GM19351 (cell line): ENCODE measurements at regions not wholly inside any gene's neighbourhood (a gene's known extent, or its start where the extent isn't known, plus 50 kb on each side); places are given as distances from the start of the nearest gene placed in this dataset.

Experiments used
- ATAC-seq: cut with Tn5 transposase; IDR thresholded peaks from one replicate; pipeline ENCODE4 v1.9.1; 2021; ENCODE audit warnings: mild to moderate bottlenecking, moderate library complexity; ENCODE audit not compliant: unreplicated experiment

GRCh38 chr2:81739966-81740365 lies 1435.4 kb upstream of the LRRTM1 start:
- ATAC-seq: no peak

DNA sequence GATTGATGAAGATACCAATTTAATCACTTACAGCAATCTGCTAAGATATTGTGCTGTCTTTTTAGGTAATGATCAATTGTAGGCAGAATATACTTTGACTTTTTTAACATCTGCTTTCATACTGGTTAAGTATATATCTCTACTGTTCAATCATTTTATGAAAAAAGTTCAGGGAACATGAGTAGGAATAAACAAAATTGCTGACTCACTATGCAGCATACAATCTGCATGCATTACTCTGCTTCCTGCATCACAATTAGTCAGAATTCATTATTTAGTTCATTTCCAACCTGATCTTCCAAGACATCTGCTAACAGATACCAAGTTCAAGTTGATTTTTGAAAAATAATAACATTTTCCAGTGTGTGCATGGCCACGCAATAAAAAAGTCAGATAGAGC lies 1430.4 kb upstream of the LRRTM1 start:
- ATAC-seq: no peak

DNA sequence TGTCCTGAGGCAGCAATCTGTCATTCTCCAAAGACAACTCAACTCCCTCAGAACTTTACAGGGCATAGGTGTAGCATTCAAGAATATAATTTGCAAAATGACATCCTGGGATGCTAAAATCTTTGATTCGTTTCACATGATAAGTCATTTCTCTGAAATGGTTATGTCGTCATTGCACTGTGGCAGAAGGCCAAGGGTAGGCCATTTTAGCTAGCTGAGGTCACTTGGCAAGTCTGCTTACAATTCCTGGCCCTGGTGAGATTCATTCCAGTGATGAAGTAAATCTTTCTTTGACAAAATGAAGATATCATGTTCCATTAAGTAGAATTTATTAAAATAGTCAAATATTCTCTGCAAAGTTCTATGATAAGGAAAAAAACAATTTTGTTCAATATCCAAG lies 1410.3 kb upstream of the LRRTM1 start:
- ATAC-seq: no peak

DNA sequence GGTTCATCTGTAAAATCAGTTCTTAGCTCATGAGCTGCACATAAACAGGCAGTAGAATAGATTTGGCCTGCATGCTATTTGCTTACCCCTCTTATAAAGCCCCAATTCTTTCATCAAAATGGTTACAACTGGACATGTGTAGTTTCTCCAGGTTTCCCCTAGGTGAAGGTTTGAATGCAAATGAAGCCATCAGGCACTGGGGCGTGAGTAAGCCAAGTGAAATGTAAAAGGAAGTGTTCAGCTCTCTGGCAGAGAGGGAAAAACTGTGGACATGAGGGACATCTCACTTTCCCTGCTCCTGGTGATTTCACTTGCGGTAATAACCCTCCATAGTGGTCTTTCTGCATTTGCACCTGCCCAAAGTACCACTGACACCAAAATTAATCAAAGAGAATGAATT lies 1402.3 kb upstream of the LRRTM1 start:
- ATAC-seq: no peak

DNA sequence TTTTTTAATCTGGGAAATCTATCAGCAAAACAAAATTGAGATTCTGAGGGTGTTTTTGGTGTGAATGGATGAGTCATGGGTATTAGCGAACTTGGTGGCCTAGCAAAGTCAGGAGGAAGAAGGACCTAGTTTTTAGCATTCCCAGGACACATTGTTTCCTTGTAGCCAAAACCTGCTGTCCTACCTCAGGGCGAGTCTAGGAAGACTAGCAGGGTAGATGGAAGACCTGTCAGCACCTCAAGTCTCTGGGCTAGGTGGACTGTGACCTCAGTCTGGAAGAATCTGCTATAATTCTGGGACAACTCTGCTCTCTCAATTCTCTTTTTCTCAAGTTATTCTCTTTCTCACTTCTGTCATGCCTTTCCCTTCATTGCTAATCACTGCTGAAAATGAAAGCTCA lies 1399.3 kb upstream of the LRRTM1 start:
- no peak for ATAC-seq

GRCh38 chr2:81692566-81692965 lies 1388.0 kb upstream of the LRRTM1 start:
- ATAC-seq: no peak

DNA sequence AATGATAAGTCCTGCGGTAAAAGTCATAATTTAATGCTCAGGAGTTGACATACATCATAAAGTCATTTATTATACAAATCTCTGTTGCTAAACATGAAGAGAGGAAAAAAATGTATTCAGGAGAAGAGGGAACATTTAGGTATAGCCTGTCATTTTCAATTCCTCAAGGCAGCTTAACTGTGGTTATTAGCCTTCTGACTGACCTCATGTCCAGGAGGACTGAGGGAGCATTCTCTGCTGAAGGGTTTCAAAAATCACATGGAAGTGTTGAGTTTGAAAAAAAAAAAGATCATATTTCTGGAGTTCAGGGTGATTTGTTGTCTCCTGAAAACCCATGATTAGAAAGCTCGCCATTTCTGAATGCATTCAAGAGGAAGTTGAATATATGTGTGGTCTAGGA lies 1371.1 kb upstream of the LRRTM1 start:
- ATAC-seq: no peak

DNA sequence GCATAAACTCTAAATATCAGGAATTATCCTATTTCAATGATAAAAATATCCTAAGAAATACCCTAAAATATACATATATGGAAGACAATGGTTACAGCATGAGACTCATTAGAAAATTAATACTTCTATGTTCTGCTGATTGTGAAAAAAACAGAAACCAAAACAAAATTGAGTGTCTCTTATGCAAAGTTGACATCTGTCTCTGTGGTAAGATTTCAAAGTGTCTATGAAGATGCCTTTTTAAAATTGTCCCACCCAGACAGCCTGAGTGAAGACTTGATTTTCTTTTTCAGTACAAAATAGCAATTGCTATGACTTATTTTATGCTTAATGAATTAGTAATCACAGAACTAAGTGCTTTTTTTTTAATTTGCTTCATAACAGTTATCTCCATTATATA lies 1368.4 kb upstream of the LRRTM1 start:
- no peak for ATAC-seq

GRCh38 chr2:81672516-81672915 lies 1368.0 kb upstream of the LRRTM1 start:
- ATAC-seq: no peak

- ATAC-seq: no peak
Measured at GRCh38 chr2:81670885-81671284, 1366.3 kb upstream of the LRRTM1 start.

- no peak for ATAC-seq
Measured at GRCh38 chr2:81661081-81661480, 1356.5 kb upstream of the LRRTM1 start.

GRCh38 chr2:81658227-81658626 lies 1353.7 kb upstream of the LRRTM1 start:
- no peak for ATAC-seq

DNA sequence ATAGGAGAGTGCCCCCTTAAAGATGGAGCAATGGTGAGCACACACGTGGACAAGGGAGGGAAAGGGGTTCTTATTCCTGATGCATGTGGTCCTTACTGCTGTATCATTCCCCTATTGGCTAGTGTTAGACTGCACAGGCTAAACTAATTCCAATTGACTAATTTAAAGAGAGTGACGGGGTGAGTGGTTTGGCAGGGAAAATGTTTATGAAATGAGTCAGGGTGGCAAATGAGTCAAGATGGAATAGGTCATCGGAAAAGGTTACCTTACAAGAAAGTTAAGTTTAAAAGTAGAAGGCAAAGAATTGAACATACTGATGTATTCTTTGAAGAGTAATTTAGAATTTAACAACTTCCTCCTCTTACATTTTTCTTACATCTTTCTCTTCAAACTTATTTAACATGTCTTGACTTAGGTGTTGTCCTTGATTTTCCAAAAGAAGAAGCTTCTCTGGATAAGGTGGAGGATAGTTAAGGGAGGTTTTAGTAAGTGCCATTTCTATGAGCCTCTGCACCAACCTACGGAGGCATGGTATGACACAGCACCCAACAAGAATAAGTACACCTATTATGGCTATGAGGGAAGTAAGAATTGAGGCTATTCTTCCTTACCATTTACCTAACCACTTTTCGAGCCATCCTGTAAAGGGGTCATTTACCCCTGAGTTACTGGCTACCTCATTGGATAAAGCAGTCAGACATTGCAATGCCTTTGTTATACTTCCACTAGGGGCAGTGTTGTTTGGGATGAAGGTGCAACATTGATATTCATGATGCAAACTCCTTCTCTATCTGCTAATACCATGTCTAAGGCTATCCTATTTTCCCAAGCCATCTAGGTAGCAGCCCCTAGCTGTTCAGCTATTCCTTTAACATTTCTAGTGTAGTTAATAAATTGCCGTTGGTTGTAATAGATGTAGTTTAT lies 1345.8 kb upstream of the LRRTM1 start:
- no peak for ATAC-seq

- no peak for ATAC-seq
Measured at GRCh38 chr2:81648806-81649205, 1344.3 kb upstream of the LRRTM1 start.

DNA sequence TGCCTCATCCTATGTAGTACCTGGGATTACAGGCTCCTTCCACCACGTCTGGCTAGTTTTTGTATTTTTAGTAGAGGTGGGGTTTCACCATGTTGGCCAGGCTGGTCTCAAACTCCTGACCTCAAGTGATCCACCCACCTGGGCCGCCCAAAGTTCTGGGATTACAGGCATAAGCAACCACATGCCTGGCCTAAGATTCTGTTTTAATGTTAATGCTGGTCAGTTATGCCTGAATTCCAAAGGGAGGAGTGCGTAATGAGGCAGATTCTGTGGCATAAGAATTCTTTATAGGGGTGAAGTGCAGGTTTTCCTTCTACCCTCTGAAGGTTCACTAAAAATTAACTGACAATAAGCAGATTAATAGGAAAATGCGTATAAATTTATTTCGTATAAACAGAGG lies 1343.8 kb upstream of the LRRTM1 start:
- no peak for ATAC-seq

DNA sequence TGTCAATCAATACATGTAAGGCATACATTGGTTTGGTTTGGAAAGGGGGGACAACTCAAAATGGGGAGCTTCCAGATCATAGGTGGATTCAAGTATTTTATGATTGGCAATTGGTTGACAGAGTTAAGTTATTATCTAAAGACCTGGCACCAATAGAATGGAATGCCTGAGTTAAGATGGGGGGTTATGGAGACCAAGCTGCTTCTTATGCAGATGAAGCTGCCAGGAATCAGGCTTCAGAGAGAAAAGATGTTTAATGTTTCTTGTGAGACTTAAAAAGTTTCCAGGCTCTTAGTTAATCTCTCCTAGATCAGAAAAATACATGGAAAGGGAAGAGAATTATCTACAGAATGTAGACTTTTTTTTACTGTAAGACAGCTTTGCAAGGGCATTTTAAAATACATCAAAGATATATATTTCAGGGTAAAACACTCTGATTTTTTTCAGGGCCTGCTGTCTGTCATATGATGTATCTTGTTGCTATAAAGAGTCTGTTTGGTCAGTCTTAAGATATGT lies 1343.2 kb upstream of the LRRTM1 start:
- ATAC-seq: no peak

DNA sequence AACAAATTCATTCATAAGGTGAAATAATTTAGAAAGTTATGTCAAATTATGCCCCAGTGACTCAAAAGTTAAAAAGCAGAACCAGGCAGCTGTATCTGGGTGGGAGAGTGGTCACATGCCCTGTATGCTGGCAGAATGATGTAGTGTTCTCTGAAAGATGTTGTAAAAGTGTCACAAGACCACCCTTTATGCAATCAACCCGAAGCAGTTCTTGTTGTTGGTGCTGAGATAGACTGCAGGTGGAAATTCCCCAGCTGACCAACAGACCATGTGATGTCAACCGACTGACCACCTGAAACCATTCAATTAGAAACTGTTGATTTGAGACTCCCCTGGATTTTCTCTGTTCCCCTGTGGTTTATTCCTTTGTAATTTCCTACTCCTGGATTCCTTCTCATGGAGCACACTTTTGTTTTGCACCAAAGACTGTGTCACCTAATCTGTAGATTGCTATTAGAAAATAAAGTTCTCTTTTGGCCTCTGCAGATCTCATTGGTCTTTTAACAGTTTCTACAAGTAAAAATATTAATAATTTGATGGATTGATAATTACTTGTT lies 1341.3 kb upstream of the LRRTM1 start:
- no peak for ATAC-seq

DNA sequence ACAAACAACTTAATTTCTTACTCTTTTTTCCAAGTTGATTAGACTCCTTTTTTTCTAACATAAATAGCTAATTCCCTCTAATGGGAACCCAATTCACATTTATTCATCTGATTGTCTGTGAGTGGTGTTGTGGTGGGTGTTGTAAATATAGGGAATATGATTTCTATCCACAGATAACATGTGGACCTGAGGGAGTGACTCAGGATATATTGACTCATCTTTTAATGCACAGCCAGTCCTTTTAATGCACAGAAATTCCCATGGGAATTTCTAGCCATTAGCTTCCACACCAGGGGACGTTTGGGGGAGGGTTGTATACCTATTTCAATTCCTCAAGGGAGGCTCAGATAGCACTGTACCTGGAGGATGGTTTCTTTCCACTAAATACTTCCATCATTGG lies 1339.6 kb upstream of the LRRTM1 start:
- no peak for ATAC-seq

DNA sequence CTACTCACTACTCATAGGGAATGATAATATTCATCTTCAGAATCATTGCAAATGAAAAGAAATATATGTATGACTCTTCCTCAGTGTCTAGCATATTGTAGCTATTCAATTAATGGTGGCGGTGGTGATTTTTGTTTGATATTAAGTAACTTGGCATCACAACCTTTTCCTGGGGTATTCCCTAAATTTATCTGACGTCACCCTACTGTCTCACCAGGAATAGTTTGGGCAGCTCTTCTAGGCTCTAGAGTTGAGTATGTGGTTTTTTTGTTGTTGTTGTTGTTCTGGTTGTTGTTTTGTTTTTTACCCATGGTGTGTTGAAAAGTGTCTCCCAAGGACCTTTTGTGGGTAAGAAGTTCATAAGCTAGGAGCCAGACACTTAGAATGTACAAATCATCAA lies 1320.3 kb upstream of the LRRTM1 start:
- ATAC-seq: no peak

DNA sequence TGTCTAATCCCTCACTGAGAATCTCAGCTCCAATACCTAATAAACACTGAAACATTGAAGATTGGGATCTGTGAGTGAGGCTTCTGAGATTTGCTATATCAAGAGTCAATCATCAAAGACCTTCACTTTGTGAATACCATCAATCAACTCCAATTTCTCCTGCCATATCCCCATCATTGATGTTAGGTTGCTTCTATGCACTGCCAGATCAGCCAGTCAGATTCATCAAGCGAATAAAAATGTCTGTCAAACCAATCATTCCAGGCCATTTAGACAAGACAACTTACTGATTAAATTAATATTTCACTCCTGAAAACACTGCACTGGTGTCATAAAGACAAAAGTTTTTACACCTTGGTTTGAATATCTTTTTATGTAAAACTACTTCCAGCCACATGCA lies 1295.5 kb upstream of the LRRTM1 start:
- ATAC-seq: no peak

DNA sequence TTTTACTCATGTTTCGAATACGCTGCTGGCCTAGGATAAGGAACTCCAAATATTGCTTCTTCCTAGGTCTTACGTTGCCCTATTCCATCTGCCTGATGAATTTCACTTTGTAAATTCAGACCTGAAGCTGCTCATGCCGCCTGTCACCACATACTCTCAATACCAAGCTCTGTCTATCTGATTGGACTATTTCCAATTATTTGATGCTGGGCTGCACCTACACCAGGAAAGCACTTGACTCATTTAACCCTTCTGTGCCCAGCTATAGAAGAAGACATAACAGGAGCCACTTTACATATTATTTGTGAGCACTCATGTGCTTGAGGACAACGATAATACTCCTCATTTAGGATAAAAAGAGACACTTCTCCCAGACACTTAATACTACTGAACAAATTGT lies 1293.9 kb upstream of the LRRTM1 start:
- ATAC-seq: no peak

DNA sequence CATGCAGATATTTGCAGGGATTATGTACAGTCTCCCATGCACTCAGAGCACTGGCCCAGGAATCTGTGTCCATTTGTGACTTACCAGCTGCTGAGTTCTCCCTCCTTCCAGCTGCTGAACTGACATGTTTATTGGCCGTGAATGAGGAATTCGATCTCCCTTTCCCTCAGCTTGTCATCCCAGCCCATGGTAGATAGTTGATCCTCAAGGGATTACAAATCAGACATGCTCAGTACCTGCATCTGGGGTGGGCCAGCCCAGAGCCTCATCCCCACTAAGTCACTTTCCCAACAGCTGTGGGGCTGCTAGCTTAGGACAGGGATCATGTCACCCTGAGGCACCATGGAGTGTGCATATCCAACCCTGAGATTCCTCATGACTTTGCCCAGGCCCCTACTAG lies 1284.9 kb upstream of the LRRTM1 start:
- ATAC-seq: no peak
